ENCODE measurements at regions not wholly inside any gene's neighbourhood (a gene's known extent, or its start where the extent isn't known, plus 50 kb on each side); places are given as distances from the start of the nearest gene placed in this dataset.

DNA sequence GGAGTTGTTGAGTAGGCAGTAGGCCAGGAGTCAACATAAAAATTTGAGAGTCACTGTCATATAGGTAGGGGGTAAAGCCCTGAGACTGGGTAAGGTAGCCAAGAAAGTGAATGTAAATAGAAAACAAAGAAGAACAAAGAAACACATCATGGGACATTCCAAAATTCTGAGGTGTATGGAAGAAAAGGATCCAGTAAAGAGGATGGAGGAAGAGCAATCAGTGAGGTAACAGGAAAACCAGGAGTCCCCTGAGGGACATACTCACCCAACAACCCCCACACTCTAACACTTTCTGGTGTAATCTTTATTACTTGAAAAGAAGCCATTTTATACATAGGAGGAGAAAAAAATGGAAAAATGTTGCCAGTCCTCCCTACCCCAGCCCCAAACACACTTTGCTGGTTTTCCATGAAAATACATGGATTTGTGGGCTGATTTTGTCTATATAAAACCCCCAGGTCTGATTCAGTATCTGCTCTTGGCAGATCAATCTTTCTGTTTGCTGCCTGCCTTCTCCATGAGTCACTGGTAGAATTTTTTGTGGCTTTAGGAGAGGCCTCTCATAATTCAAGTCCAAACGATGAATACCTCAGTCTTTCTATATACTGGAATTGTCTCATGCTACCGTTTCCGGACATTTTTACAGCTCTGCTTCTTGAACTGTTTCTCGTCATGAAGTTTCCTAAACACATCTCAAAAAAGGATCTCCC, 271.4 kb upstream of the MAN1A1 start:
- TF ChIP-seq, protein P1, sequence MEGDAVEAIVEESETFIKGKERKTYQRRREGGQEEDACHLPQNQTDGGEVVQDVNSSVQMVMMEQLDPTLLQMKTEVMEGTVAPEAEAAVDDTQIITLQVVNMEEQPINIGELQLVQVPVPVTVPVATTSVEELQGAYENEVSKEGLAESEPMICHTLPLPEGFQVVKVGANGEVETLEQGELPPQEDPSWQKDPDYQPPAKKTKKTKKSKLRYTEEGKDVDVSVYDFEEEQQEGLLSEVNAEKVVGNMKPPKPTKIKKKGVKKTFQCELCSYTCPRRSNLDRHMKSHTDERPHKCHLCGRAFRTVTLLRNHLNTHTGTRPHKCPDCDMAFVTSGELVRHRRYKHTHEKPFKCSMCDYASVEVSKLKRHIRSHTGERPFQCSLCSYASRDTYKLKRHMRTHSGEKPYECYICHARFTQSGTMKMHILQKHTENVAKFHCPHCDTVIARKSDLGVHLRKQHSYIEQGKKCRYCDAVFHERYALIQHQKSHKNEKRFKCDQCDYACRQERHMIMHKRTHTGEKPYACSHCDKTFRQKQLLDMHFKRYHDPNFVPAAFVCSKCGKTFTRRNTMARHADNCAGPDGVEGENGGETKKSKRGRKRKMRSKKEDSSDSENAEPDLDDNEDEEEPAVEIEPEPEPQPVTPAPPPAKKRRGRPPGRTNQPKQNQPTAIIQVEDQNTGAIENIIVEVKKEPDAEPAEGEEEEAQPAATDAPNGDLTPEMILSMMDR (IDR thresholded peaks at IDR 0.05), result no peak
- TF ChIP-seq POLR2A (IDR thresholded peaks at IDR 0.05), result no peak

Data from uterus (tissue), 2 donors.